Right lobe of liver (tissue), 4 donors: ENCODE measurements at regions not wholly inside any gene's neighbourhood (a gene's known extent, or its start where the extent isn't known, plus 50 kb on each side); places are given as distances from the start of the nearest gene placed in this dataset.

Experiments
- POLR2A ChIP-seq: fragments of 450-650 bp; IDR thresholded peaks from one replicate; pipeline ENCODE4 v1.6.1; 2017; ENCODE audit warnings: antibody characterized with exemption, mild to moderate bottlenecking
- TF ChIP-seq, protein P1 (sequence below), 4 donors: fragments of 200-600 bp in 3 of 4; fragments of 450-650 bp in 1 of 4; IDR thresholded peaks; one replicate each; pipeline versions ENCODE4 v1.5.1 to v1.8.0; 2016 to 2022; ENCODE audit warnings: antibody characterized with exemption in 4 of 4, mild to moderate bottlenecking in 2 of 4
- donor health status: DM: no; HTN: no; CAD: no.
- donor health status: DM: no; HTN: no; CAD: no.
- donor health status: DM: no; HTN: yes; CAD: no.

GRCh38 chr5:77948476-77948875 is 172.3 kb upstream of the TBCA start:
- TF ChIP-seq, protein P1, sequence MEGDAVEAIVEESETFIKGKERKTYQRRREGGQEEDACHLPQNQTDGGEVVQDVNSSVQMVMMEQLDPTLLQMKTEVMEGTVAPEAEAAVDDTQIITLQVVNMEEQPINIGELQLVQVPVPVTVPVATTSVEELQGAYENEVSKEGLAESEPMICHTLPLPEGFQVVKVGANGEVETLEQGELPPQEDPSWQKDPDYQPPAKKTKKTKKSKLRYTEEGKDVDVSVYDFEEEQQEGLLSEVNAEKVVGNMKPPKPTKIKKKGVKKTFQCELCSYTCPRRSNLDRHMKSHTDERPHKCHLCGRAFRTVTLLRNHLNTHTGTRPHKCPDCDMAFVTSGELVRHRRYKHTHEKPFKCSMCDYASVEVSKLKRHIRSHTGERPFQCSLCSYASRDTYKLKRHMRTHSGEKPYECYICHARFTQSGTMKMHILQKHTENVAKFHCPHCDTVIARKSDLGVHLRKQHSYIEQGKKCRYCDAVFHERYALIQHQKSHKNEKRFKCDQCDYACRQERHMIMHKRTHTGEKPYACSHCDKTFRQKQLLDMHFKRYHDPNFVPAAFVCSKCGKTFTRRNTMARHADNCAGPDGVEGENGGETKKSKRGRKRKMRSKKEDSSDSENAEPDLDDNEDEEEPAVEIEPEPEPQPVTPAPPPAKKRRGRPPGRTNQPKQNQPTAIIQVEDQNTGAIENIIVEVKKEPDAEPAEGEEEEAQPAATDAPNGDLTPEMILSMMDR (IDR thresholded peaks at IDR 0.05): no peak
- no peak for TF ChIP-seq POLR2A
